Left ventricle myocardium superior (tissue), 1 donor: ENCODE measurements at regions not wholly inside any gene's neighbourhood (a gene's known extent, or its start where the extent isn't known, plus 50 kb on each side); places are given as distances from the start of the nearest gene placed in this dataset.

Experiments used
- ATAC-seq: fragments of 200-7000 bp; cut with Tn5 transposase; one replicate; pipeline ENCODE4 v1.9.1; 2020; ENCODE audit warnings: mild to moderate bottlenecking, moderate library complexity
- DNase-seq: peaks from one replicate; pipeline ENCODE4 v3.0.0-alpha.2; 2020
- intact Hi-C: fragments of 100-400 bp; cut with micrococcal nuclease; formaldehyde crosslinking; loops from one replicate; pipeline ENCODE4 v1.11.0; 2022
- donor health status: DM: no; HTN: yes; CAD: no; lungs with severe emphysema.

DNA sequence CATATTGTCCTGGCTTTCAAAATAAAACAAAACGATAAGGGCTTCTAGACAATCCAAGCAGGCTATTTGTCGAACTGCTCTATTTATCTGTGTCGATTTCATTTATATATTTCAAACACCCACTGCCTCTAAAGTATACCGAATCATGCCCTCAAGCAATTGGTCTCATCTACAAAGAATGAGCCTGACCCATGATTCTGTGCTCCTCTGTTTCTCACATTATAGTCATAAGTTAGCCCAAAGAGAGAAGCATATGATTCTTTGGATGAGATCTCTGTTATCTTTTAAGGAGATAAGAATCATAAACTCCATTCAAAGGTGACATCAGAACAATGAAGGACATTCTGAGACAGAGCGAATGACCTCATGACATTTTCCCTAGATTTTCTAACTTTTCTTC lies 191.1 kb downstream of the MAP2K6 start:
- intact Hi-C loops, result loop anchor here (10.0 kb wide), 1 partner anchor 539 kb away; no protein-coding TSS in a partner anchor

DNA sequence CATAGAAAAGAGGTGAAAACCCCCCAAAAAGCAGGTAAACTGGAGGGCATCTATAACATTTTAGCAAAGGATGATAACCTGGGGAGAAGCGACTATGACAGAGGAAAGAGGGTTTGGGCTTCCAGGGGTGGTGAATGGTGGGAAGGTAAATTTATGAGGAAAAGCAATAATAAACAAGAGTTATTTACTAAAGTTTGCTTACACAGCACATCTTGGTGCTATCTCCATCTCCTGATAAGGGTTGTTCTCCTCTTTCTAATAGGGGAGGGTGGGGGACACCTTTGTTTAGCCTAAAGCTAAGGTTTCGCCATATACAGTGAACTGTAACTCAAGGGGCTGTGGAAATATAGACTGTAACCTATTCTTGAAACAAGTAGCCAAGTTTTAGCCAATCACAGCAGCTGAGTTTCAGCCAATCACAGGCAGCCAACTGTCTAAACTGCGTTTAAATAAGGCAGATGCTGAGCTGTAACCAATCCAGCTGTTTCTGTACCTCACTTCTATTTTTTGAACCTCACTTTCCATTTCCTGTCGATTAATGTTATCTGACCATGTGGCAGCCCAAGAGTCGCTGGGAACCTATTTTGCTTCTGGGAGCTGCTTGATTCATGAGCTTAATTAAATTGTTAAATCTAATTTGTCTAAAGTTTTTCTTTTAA lies 191.8 kb downstream of the MAP2K6 start:
- ATAC-seq (no peak), DNase-seq (no peak)
- intact Hi-C loops, result loop anchor here (10.0 kb wide), 1 partner anchor 539 kb away; no protein-coding TSS in a partner anchor

More for the DNA sequence above, 191.1 kb downstream of the MAP2K6 start:
- ATAC-seq (no peak), DNase-seq (no peak)

DNA sequence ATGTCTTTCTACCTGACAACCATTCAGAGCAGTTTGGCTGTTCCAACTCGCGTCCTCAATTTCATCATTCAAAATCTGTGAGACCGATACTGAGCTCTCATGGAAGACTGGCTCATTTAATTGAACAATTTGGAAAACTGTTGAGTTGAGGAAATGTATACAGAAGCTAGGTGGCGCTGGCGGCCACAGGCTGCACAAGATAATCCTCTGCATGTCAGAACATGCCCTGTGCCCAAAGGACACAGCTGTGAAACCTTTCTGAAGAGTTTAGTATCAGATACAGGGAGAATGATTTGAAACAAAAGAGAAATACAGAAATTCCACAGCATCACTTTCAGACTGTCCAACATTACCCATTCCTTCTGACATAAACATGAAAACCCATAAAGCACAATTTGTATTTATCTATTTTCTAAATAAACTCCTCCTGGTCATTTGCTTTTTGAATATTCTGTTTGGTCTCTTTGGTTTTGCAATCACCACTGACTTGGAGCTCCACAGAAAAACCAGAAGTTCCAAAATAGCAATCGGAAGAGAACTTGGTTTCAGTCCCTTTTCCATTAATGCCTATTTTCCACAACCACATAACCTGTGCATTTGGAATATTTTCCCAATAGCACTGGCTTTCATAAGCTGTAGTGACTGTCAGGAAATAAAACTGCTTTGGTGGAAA lies 192.8 kb downstream of the MAP2K6 start:
- DNase-seq (peak; percentile 86), ATAC-seq (peak; percentile 88)
- intact Hi-C loops, result loop anchor here (10.0 kb wide), 1 partner anchor 538 kb away; no protein-coding TSS in a partner anchor

DNA sequence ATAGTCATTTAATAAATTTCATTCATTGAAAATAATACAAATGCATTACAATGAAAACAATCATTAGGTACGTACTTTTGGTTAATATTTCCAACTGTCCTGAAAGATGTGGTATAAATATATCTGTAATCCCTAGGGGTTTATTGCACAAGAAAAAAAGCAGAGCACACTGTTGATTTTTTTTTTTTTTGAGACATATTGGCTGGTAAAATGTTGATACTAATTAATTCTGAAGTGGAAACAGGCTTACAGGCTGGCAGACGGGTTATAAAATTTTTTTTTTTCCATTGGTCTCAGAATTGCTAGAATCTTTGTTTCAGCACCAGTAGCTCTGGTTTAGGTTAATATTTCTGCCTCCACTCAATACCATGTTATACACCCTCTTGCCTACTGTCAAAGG lies 193.6 kb downstream of the MAP2K6 start:
- intact Hi-C loops, result loop anchor here (10.0 kb wide), 1 partner anchor 537 kb away; no protein-coding TSS in a partner anchor
- no peak for ATAC-seq

DNA sequence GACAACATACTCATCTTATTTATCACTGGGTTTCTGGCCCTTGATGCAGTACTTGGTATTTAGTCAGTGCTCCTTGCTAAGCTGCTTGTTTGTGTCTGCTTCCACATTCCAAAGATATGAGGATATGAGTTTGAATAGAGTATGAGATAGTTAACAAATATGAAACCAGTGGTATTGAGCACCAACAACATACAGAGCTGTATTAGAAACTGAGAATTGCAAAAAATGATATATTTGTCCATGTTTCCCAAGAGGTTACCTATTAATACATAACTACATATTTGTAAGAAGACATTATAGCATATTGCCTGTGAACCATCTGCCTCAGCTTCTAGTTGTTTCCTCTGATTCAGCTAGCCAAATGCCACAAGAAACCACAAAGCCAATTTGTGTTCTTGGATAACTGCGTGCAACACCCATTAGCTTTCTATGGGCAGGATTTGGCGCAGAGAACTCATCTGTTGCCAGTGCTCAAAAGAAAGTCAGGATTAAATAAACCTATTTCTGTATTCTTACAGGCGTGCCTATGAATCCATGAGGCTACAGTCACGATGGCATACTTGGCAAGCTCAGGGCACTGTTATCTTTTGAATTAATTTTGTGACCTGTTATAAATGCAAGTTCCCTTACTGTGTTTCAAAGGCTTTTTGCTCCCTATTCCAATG lies 194.4 kb downstream of the MAP2K6 start:
- intact Hi-C loops, result loop anchor here (10.0 kb wide), 1 partner anchor 536 kb away; no protein-coding TSS in a partner anchor
- peak; percentile 85 for ATAC-seq
- no peak for DNase-seq

More for the DNA sequence above, 193.6 kb downstream of the MAP2K6 start:
- DNase-seq, result no peak

DNA sequence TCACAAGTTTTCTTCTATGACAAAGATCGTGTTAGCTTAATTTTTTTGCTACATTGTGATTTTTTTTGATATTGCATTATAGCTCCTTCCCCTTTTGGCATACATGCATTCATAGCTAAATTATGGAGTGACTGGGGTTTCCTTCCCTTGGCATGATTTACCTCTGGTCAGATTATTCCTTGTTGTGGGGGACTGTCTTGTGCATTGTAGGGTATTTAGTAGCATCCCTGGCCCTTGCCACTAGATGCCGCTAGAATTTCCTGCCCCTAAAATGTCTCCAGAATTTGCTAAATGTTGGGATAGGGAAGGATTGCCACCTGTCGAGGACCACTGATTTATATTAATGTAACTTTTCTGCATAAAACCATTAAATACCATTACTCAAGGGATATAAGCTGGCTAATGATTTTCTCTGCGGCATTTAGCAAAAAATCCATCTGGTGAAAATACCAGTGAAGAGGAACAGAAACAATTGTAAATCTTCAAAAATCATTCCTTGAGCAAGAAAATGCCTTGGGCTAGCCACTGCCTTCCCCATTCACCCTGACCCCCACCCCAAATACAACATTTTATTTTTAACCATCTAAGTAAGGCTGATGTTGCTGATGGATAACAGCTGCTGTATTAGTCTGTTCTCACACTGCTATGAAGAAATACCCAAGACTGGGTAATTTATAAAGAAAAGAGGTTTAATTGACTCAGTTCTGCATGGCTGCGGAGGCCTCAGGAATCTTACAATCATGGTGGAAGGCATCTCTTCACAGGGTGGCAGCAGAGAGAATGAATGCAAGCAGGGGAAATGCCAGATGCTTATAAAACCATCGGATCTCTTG lies 195.2 kb downstream of the MAP2K6 start:
- no peak for DNase-seq
- intact Hi-C loops, result loop anchor here (10.0 kb wide), 1 partner anchor 535 kb away; no protein-coding TSS in a partner anchor
- ATAC-seq, result peak; percentile 64

DNA sequence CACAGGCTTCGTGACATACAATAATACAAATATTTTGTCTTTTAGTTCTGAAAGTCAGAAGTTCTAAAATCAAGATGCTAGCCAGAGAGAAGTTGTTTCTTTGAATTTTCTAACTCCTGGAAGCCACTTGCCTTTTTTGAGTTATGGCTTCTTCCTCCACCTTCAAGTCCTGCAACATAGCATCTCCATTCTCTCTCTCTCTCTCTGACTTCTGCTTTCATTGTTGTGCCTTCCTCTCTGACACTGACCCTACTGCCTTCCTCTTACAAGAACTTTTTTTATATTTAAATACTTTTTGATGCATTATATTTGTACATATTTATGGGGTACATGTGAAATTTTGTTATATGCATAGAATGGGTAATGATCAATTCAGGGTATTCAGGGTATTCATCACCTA lies 205.9 kb downstream of the MAP2K6 start:
- intact Hi-C loops, result no loop called here
- ATAC-seq (no peak), DNase-seq (no peak)

DNA sequence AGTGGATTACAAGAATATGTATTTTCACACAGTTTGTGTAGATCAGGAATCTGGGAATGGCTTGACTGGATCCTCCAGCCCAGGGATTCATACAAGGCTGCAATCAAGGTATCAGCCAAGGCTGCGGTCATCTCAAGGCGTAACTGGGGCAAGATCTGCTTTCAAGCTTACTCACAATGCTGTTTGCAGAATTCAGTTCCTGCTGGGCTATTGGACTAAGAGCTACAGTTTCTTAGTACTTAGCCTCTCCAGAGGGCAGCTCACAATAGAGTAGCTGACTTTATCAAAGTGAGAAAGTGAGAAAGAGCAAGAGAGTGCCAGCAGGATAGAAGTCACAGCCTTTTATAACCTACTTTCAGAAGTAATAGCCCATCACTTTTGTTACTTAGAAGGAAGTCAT lies 211.0 kb downstream of the MAP2K6 start:
- DNase-seq (no peak), ATAC-seq (no peak)
- intact Hi-C loops, result no loop called here

DNA sequence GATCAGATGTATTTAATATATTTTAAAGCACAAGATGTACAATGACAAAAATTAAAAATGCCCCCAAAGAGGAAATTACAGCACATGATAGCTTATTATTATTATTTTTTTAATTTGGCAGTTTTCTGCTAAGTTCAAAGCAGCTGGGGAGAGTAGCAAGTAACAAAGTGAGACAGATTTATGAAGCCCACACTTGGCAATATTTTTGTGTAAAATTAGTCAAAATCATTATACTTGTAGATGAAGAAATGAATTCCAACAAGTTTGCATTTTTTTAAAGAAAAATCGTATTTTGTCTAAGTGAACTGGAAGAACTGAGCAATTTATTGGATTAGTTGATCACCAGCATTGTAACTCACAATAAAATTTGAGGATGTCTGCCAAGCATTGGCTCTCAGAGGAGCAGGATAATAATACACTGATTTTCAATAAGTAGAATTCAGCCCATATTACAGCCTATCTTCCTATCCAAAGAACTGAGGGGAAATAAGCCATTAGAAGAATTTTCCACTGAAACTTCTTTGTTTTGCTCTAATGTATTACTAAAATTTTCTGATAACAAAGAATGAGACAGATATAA lies 215.6 kb downstream of the MAP2K6 start:
- ATAC-seq, result no peak
- no peak for DNase-seq
- intact Hi-C loops, result no loop called here

DNA sequence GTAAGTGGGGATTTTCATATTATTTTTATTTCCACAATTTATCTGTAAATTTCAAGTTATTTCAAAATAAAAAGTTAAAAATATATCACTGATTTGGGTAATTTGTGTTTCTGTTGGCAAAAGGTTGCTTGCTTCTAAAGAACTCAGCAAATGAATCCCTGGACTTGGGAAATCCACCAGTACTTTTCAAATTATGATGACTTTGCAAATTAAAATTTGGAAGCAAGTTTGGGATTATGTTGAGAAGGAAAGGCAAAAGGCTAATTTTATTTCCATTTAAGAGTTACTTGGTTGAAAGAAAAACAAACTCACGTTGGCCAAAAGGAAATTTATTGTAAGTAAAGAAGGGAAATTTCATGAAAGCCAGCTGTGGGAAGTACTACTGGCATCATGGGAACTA lies 220.3 kb downstream of the MAP2K6 start:
- intact Hi-C loops, result no loop called here
- ATAC-seq (no peak), DNase-seq (no peak)

DNA sequence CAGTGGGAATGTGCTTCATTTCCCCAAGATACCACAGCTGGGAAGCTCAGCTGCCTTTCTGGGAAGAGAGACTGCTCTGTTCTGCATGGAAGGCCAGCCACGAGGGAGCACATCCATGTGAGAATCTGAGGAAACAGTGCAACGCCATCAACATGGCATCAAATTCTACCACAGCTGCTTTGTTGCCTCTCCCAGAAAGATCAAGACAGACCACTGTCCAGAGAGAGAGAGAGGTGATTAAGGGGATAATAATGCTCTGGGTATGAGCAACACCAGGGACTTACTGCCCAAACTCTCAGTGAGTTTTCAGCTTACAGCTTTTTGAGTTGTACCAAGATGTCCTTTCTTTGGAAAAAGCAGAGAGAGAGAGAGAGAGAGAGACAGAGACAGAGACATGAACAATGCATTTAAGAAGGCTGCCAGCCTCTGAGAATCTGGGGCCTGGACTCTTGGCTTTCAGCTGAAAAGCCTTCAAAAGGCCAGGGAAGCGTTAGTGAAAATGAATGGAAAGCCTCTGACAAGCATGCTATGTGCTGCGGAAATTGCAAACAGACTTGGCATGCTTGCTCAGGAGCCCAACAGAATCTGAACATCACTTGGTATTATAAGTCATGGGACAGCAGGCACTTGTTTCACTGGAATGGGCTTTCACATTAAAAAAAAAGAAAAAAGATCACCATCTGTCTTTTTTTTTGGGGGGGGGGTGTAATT lies 223.1 kb downstream of the MAP2K6 start:
- ATAC-seq (peak; percentile 40), DNase-seq (no peak)
- intact Hi-C loops, result no loop called here

DNA sequence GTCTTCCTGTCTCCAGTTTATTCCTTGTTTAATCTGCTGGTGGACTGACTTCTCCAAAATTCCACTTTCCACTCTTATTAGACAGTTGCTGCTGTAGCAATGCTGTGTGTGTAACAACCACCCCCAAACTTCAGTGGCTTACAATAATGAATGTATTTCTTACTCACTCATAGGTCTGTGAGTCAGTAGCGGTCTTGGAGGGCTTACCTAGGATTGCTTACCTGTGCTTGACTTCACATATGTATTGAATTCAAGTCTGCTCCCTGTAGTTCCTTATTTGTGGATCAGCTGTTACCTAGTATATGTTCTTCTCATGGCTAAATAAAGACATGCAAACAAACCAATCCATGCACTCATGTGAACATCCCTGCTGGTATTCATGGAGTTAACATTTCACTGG lies 224.6 kb downstream of the MAP2K6 start:
- ATAC-seq (no peak), DNase-seq (no peak)
- intact Hi-C loops, result no loop called here

DNA sequence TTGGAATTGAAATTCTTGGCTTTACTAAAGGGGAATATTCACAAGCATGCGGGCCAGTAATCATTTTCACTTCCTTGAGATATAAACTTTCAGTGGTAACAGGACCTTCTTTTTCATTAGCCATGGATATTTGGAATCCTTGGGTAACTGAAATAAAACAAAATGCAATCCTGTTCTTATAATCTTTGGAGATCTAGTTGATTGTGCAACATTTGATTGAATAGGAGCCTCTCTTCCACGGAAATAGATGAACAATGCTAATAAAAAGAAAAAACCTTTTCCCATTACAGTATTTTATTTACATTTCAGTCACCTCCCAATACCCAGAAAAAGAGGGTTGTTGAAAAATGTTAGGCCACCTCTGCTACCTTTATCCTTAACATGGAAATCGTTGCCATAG lies 225.6 kb downstream of the MAP2K6 start:
- no peak for ATAC-seq
- intact Hi-C loops, result no loop called here
- DNase-seq, result no peak

DNA sequence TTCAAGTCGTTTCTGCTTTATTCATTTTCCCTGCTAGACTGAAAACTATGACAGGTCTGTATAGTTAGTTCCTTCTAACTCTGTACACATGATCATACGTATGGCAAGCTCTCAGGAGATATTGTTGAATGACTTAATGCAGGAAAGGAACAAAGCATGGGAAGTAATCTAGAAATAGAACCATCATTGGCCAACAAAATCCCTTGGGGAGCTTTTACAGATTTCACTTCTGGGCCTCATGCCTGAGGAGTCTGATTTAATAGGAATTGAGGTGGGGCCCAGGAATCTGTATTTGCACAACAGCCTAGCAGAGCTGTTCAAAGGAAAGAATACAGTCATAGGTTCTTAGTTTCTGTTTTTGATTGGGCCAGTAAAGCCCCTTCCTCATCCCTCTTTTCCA lies 229.2 kb downstream of the MAP2K6 start:
- peak; percentile 27 for ATAC-seq
- DNase-seq, result no peak
- intact Hi-C loops, result no loop called here

DNA sequence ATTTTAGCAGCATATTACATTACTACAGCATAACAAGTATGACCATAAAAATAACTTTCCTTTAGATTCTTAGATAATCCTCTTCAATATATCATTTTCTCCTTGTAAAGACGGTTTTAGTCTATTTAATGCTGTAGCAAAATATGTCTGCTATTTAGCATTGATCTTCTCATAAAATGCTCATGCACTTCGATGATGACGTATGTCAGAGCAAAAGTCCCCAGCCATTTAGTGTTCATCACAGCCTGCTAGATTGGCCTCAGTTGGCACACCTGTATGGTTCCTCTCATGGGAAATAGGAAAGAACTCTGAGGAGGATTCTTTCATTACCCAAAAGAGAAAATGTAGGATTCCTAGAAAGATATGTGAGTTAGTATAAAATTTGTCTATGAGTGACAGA lies 232.2 kb downstream of the MAP2K6 start:
- DNase-seq, result no peak
- no peak for ATAC-seq
- intact Hi-C loops, result no loop called here

DNA sequence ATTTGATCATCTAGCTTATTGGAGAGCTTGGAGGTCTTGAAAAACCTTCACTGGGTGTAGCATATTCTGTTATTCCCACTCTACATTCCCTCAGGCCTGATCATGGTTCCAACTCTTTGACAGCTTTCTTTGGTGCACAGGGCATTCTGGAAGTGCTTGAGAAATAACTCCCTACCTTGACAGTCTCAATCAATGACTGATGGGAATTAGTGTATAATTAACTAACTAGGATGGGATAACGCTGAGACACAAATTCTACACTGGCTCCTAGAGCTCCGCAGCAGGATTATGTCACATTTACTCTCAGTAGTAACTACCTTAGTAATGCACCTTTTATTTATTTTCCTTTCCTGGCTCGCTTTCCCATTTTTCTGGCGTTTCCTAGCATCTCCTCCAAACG lies 236.4 kb downstream of the MAP2K6 start:
- no peak for ATAC-seq
- DNase-seq, result no peak
- intact Hi-C loops, result no loop called here

DNA sequence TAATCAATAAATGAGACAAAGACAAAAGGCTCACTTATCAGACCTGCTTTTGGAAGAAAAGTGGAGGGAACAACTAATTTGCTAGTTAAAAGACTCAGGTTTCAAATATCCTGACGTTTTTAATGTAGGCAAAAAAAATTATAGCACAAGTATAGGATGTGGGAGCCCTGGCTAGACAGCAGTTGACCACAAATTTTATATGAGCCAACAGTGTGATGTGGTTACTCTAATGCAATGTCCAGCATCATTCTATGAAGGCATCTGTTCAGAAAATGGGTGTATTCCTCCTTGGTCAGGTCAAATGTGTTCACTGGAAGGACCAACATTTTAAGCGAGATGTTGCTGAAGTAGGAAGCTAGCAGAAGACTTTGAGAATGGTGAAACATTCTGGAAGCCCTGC lies 237.4 kb downstream of the MAP2K6 start:
- intact Hi-C loops, result no loop called here
- DNase-seq (no peak), ATAC-seq (no peak)
